LNCAP (cell line): ENCODE measurements at regions not wholly inside any gene's neighbourhood (a gene's known extent, or its start where the extent isn't known, plus 50 kb on each side); places are given as distances from the start of the nearest gene placed in this dataset.

Experiments used
- CTCF ChIP-seq: fragments of 450-650 bp; IDR thresholded peaks from 2 replicates; pipeline ENCODE4 v1.5.1; 2017; ENCODE audit warnings: mild to moderate bottlenecking

GRCh38 chr2:241924069-241924908 lies 54.8 kb downstream of the RTP5 start:
- no peak for TF ChIP-seq CTCF

- no peak for TF ChIP-seq CTCF
Observed at GRCh38 chr2:241924909-241925250, 55.4 kb downstream of the RTP5 start.

- TF ChIP-seq CTCF = no peak
Observed at GRCh38 chr2:241925277-241925676, 55.7 kb downstream of the RTP5 start.

GRCh38 chr2:241925821-241926441 lies 56.4 kb downstream of the RTP5 start:
- no peak for TF ChIP-seq CTCF

GRCh38 chr2:241926541-241927311 lies 57.2 kb downstream of the RTP5 start:
- no peak for TF ChIP-seq CTCF

- TF ChIP-seq CTCF = no peak
Observed at GRCh38 chr2:241929551-241930490, 60.3 kb downstream of the RTP5 start.
